Activated CD4-positive, alpha-beta T cell treated with anti-CD3 and anti-CD28 coated beads, Interleukin-2, amount 50 U/mL, for 24 hours (primary cell): ENCODE measurements at regions not wholly inside any gene's neighbourhood (a gene's known extent, or its start where the extent isn't known, plus 50 kb on each side); places are given as distances from the start of the nearest gene placed in this dataset.
"Not testable (repeated sequence)": the region's sequence is repeated elsewhere in the genome, so short reads cannot be mapped to it uniquely, and the experiment has no call there.

Experiments used
- DNase-seq, 2 donors: peaks; one replicate each; pipeline ENCODE4 v3.0.0-alpha.2; 2020; ENCODE audit warnings: low read depth in 1 of 2, low spot score in 1 of 2

GRCh38 chr4:117549524-117549923 is 464.1 kb upstream of the TRAM1L1 start:
- no peak for DNase-seq

GRCh38 chr4:117550085-117550484 is 464.7 kb upstream of the TRAM1L1 start:
- no peak for DNase-seq

- no peak for DNase-seq
Measured at GRCh38 chr4:117560329-117560728, 474.0 kb upstream of the NDST3 start.

DNA sequence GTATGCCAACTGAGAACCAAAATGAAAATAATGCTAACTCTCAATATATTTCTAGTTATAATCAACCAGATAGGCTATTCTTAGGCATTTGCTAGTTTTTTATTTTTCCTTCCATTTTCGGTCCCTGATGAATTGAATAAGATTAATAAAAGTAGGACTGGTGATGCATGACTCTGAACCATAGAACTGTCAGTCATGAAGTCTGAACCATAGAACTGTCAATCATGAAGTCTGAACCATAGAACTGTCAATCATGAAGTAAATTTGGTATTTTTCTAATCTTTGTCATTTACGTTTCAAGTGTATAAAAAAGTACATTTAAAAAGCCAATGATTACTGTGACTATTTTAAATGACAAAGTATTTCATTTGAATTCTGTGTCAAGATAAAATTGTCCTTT is 460.2 kb upstream of the NDST3 start:
- DNase-seq = no peak

DNA sequence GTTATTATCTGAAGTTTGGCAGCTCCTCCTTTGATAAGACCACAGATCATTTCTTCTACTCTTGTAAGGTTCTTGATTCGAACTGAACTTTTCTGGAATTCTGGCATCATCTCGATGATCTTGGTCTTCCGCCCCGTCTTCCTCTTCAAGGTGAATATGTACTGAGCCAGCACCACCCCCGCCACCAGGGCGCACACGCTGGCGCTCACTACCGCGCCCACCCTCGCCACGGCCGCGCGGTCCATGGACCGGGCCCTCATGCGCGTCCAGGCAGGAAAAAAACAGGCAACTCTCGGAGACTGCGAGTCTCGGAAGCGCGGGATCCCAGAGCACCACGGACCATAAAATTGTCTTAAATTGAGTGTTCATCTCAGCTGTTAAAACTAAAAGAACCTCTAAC is 458.4 kb upstream of the NDST3 start:
- DNase-seq = no peak

- no peak for DNase-seq
Measured at GRCh38 chr4:117577686-117578311, 456.5 kb upstream of the NDST3 start.

GRCh38 chr4:117588771-117589170 is 445.5 kb upstream of the NDST3 start:
- DNase-seq = no peak

DNA sequence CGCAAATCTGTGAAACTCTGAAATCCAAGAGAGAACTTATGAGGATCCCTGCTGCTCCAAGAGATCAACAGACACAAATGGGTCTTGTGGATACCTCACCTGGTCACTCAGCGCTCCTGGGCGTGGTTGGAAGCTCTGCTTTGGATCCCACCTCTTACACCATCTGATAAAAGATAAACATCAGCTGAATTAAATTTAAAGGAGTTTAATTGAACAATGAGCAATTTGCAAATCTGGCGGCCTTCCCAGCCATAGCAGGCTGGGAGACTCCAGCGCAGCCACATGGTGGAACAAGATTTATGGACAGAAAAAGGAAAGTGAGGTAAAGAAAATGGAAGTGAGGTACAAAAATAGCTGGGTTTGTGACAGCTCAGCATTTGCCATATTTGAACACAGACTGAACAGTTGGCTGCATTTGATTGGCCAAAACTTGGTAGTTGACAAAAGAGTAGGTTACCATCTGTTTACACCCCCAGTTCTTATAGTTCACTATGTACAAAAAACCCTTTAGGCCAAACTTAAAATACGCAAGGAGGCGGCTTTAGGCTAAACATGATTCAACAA is 437.3 kb upstream of the NDST3 start:
- DNase-seq = no peak

- DNase-seq = not testable (repeated sequence)
Measured at GRCh38 chr4:117599393-117599792, 434.9 kb upstream of the NDST3 start.

GRCh38 chr4:117600936-117601335 is 433.4 kb upstream of the NDST3 start:
- DNase-seq = not testable (repeated sequence)

- no peak for DNase-seq
Measured at GRCh38 chr4:117610706-117611308, 423.5 kb upstream of the NDST3 start.

GRCh38 chr4:117621673-117622072 is 412.6 kb upstream of the NDST3 start:
- DNase-seq = no peak

- no peak for DNase-seq
Measured at GRCh38 chr4:117623326-117623725, 411.0 kb upstream of the NDST3 start.

DNA sequence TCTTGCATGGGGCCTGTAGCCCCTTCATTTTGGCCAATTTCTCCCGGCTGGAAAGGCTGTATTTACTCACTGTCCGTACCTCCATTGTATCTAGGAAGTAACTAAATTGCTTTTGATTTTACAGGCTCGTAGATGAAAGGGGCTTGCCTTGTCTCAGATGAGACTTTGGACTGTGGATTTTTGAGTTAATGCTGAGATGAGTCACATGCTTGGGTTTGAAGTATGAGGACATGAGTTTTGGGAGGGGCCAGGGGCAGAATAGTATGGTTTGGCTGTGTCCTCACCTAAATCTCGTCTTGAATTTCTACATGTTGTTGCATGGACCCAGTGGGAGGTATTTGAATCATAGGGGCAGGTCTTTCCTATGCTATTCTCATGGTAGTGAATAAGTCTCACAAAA is 407.6 kb upstream of the NDST3 start:
- no peak for DNase-seq

DNA sequence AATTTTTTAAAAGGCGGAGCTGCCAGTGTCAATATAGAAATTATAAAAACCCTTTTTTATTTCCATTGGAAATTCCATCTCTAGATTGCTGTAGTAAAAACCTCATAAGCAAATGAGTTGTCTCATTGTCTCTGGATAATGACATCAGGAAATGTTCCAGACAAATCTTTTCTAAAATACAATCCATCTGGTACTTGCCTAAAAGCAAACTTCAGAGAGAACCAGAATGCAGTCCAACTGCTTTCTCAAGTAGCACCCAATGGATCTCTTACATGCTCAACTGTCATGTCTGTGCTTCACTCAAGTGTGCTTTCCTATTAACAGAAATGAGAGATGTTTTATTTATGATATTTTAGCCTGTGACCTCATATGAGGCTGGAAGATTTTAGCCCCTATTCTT is 399.6 kb upstream of the NDST3 start:
- DNase-seq = no peak

- no peak for DNase-seq
Measured at GRCh38 chr4:117637347-117637746, 396.9 kb upstream of the NDST3 start.

DNA sequence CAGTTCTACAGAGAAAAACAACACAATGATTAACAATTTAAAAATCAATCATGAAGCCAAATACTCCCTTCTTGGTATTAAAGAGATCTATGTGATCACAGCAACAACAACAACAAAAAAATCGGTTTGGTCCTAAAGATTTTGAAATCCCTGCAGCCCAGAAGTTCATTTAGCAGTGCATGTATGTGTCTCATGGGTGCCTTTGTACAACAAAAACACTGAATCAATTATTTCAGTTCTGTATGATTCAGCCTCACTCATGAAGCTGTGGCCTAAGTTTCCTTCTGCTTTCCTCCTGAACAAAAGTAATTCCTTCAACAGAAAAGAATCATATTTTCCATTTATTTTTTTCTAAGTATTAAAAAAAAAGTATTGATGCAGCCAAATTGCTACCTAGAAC is 393.4 kb upstream of the NDST3 start:
- no peak for DNase-seq

DNA sequence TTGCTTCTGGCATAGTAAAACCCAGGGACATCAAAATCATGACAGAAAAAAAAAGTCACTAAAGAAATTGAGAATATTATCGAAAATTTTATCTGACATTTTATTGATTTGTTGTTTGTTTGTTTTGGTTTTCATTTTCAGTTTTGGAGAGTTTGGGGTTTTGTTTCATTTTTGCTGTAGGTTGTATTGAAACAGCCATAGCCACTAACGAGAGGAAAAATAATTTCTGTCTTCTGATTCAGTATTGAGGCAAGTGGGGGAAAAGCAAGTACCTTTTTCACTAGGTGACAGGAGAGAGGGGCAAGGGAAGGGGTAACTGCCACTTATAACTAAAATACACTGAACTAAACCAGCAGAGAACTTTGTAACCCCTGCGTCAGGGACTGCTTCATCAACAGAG is 392.8 kb upstream of the NDST3 start:
- DNase-seq = no peak

DNA sequence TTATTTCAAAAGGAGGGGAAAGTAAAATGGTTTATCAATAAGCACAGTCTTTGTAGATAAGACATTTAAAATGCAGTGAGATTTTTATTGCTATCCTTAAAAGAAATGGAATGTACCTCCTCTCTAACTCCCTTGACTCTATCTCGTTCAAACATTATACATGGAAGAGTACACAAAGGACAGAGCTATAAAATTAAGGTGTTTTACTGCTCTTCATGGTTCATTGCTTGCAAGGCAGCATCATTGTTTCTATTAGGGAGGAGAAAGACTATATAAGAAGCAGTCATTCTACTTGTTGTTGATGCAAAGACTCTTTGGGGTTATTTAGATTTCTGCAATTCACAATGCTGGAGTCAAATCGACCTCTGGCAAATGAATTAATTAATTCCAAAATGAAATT is 380.2 kb upstream of the NDST3 start:
- no peak for DNase-seq

DNA sequence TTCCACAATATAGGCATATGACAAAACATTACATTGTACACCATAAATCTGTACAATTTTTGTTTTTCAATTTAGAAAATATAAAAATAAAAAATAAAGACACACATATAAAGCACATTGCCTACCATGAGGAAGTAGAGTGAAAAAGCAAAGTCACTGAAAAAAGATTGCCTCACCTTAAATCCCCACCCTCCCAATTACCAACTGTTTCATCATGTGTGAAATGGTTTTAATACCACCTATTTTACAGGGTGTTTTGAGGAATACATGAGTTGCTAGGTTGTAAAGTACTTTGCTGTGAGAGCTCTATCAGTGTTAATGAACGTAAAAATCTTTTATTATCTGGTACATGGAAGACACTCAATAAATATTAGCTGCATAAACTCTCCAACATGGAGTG is 373.6 kb upstream of the NDST3 start:
- DNase-seq = no peak

DNA sequence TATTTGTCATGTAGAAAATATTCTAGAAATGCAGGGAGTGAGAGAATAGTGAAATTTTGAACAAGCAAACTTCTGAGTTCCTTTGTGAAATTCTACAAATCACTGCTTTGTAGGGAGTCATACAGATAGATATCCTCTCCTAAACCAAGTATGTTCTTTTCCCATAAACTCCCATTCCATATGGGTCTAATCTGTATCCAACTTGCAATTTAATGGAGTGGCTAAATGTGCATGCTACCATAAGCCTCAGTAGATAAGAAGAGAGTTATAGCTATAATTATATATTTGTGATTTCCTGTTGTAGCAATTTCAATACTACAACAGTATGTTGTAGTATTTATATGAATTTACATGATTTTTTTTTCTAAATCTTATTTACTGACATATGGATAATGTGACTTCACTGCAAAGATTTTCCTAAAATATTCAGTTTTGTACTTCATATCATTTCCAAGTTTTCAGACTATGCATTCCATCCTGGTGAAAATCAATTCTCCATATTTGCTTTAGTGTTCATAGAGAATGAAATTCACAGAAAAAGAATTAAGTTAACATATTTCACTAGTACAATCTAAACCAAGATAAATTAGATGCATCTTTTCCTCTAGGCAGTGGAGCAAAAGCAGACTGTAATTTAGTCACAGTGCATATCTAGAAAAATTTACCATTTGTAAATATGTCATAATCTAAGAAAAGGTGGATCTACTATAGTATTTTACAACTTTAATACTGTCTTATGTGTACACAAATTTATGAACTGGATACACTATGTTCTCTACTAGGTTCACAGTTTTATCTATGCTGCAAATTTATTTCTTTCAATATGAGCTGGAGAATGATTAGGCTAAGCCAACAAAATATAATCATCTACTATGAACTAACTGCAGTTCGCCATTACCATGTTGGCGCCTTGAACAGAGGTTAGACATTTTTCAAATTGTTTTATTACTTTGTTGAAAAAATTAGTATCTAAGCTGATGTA is 372.9 kb upstream of the NDST3 start:
- no peak for DNase-seq
